ENCODE measurements at regions not wholly inside any gene's neighbourhood (a gene's known extent, or its start where the extent isn't known, plus 50 kb on each side); places are given as distances from the start of the nearest gene placed in this dataset.

DNA sequence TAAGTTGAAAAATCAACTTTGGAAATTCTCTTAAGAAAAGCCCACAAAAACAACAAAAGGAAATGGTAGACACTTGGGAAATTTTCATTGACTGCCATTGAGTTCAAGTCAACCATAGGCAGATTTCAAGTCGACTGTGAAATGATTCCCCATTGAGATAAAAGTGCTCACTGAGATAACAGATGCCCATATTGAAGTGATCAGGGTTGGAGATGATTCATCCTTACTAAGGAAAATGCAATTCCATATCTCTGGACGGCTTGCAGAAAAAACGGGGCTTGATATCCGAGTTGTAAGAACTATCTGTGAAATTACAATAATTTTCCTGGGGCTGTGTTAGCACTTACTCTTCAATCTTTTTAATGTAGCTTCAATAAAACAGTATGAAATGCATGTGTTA is 373.1 kb upstream of the THRB start:
- ChIA-PET CTCF (ENCODE audit: unreplicated experiment) (no interaction called here), POLR2A (interaction anchor here (0.7 kb wide), 1 partner anchor 688 kb away, joined by 3 read pairs; no protein-coding TSS in a partner anchor)
- intact Hi-C loops (cut with micrococcal nuclease; ENCODE audit: unreplicated experiment): no loop called here
- Histone ChIP-seq H3K4me1 (ENCODE audit: insufficient read depth, low read length, poor library complexity, severe bottlenecking) (no peaks in the 10 kb centered on the region), H4K20me1 (ENCODE audit: insufficient read depth, low read length) (no peaks in the 10 kb centered on the region), H2AFZ (ENCODE audit: low read length) (no peak overlapping the region), H3K36me3 (ENCODE audit: insufficient read depth, low read length) (no peaks in the 10 kb centered on the region), H3K27ac (ENCODE audit: low read depth, low read length, poor library complexity, severe bottlenecking) (no peak overlapping the region), H3K79me2 (ENCODE audit: insufficient read depth, low read depth, low read length) (no peaks in the 10 kb centered on the region), H3K4me2 (ENCODE audit: low read length) (no peak overlapping the region), H3K9me2 (ENCODE audit: insufficient read depth, low read length) (no peaks in the 10 kb centered on the region), H3K4me3 (ENCODE audit: low read depth, low read length, poor library complexity, severe bottlenecking) (no peak overlapping the region), H3K9me3 (ENCODE audit: low read length) (no peaks in the 10 kb centered on the region)
- DNase-seq (ENCODE audit: low spot score): no peak
- no TSS peak for BruUV-seq (replicated peaks)
- TF ChIP-seq EZH2phosphoT487 (IDR thresholded peaks at IDR 0.05; ENCODE audit: borderline replicate concordance, low read depth, low read length) (no peak), CTCF (conservative IDR thresholded peaks at IDR 0.05; ENCODE audit: low read length) (no peak)

GRCh38 chr3:24881239-24881638 is 386.6 kb upstream of the THRB start:
- no peak for DNase-seq (ENCODE audit: low spot score)
- no peaks in the 10 kb centered on the region for H4K20me1 ChIP-seq (ENCODE audit: insufficient read depth, low read length)
- BruUV-seq (replicated peaks): no TSS peak
- no peaks in the 10 kb centered on the region for H3K36me3 ChIP-seq (ENCODE audit: insufficient read depth, low read length)
- no peaks in the 10 kb centered on the region for H3K79me2 ChIP-seq (ENCODE audit: insufficient read depth, low read depth, low read length)
- no peaks in the 10 kb centered on the region; the same call in 1 of the 2 replicates for H3K9me2 ChIP-seq (ENCODE audit: insufficient read depth, low read length)
- H3K9me3 ChIP-seq (ENCODE audit: low read length): no peaks in the 10 kb centered on the region
- CTCF ChIA-PET (ENCODE audit: unreplicated experiment): no interaction called here
- H3K4me3 ChIP-seq (ENCODE audit: low read depth, low read length, poor library complexity, severe bottlenecking): no peak overlapping the region
- no peak overlapping the region for H3K27ac ChIP-seq (ENCODE audit: low read depth, low read length, poor library complexity, severe bottlenecking)
- TF ChIP-seq CTCF (conservative IDR thresholded peaks at IDR 0.05; ENCODE audit: low read length) (no peak), EZH2phosphoT487 (IDR thresholded peaks at IDR 0.05; ENCODE audit: borderline replicate concordance, low read depth, low read length) (no peak)
- no peak overlapping the region for H3K4me2 ChIP-seq (ENCODE audit: low read length)
- POLR2A ChIA-PET: no interaction called here
- intact Hi-C loops (cut with micrococcal nuclease; ENCODE audit: unreplicated experiment): no loop called here
- H3K4me1 ChIP-seq (ENCODE audit: insufficient read depth, low read length, poor library complexity, severe bottlenecking): no peaks in the 10 kb centered on the region
- H2AFZ ChIP-seq (ENCODE audit: low read length): no peak overlapping the region

DNA sequence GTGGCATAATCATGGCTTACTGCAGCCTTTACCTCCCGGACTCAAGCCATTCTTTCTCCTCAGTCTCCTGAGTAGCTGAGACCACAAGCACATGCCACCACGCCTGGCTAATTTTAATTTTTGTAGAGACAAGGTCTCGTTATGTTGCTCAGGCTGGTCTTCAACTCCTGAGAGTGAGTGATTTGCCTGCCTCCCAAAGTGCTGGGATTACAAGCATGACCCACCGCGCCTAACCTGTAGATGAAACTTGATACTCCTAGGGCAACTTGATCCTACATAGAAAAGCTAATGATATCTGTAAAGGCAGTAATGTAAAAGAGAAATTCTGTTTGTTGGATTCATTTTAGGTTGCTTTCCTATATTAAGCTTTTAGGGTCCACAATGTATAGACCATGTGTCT is 391.9 kb upstream of the THRB start:
- no peak overlapping the region for H2AFZ ChIP-seq (ENCODE audit: low read length)
- H3K36me3 ChIP-seq (ENCODE audit: insufficient read depth, low read length): no peaks in the 10 kb centered on the region
- no peaks in the 10 kb centered on the region for H3K4me1 ChIP-seq (ENCODE audit: insufficient read depth, low read length, poor library complexity, severe bottlenecking)
- no peaks in the 10 kb centered on the region; the same call in 1 of the 2 replicates for H3K9me2 ChIP-seq (ENCODE audit: insufficient read depth, low read length)
- BruUV-seq (replicated peaks): no TSS peak
- H4K20me1 ChIP-seq (ENCODE audit: insufficient read depth, low read length): no peaks in the 10 kb centered on the region
- intact Hi-C loops (cut with micrococcal nuclease; ENCODE audit: unreplicated experiment): no loop called here
- no peak overlapping the region for H3K27ac ChIP-seq (ENCODE audit: low read depth, low read length, poor library complexity, severe bottlenecking)
- no peak for DNase-seq (ENCODE audit: low spot score)
- POLR2A ChIA-PET: interaction anchor here (1.0 kb wide), 1 partner anchor 21 kb away, joined by 3 read pairs; no protein-coding TSS in a partner anchor
- H3K4me2 ChIP-seq (ENCODE audit: low read length): no peak overlapping the region
- no peaks in the 10 kb centered on the region for H3K9me3 ChIP-seq (ENCODE audit: low read length)
- TF ChIP-seq CTCF (conservative IDR thresholded peaks at IDR 0.05; ENCODE audit: low read length) (no peak), EZH2phosphoT487 (IDR thresholded peaks at IDR 0.05; ENCODE audit: borderline replicate concordance, low read depth, low read length) (no peak)
- CTCF ChIA-PET (ENCODE audit: unreplicated experiment): no interaction called here
- H3K79me2 ChIP-seq (ENCODE audit: insufficient read depth, low read depth, low read length): no peaks in the 10 kb centered on the region
- no peak overlapping the region for H3K4me3 ChIP-seq (ENCODE audit: low read depth, low read length, poor library complexity, severe bottlenecking)

Data from OCI-LY7 (cell line).